OCI-LY7 (cell line): ENCODE measurements at regions not wholly inside any gene's neighbourhood (a gene's known extent, or its start where the extent isn't known, plus 50 kb on each side); places are given as distances from the start of the nearest gene placed in this dataset.
"Not testable (repeated sequence)": the region's sequence is repeated elsewhere in the genome, so short reads cannot be mapped to it uniquely, and the experiment has no call there.

Experiments used
- BruUV-seq: library from RNA; stranded (reverse); fragments of 400-500 nt; replicated peaks from 2 replicates; lab custom pipeline; 2021; lab: Mats Ljungman, UMichigan
- CTCF ChIA-PET: fragments of 300-600 bp; sonication (Branson Sonifier 250); formaldehyde crosslinking; loops from one replicate; lab custom pipeline; 2022; ENCODE audit warnings: antibody characterized with exemption; ENCODE audit not compliant: unreplicated experiment; lab: Charles Lee
- POLR2A ChIA-PET: fragments of 300-600 bp; sonication (Branson Sonifier 250); formaldehyde crosslinking; loops from one replicate; lab custom pipeline; 2022; ENCODE audit warnings: antibody characterized with exemption; lab: Charles Lee
- DNase-seq: peaks from one replicate; pipeline ENCODE4 v3.0.0-alpha.2; 2015; ENCODE audit warnings: low spot score
- H2AFZ ChIP-seq: fragments of 200-600 bp; sonication (generic), shearing (Covaris generic); 2 replicates; pipeline ENCODE4 v1.6.1; 2014; ENCODE audit warnings: mild to moderate bottlenecking, antibody characterized with exemption, low read length, moderate library complexity
- H3K27ac ChIP-seq: fragments of 200-600 bp; sonication (generic); 2 replicates; pipeline ENCODE4 v1.5.1; 2014; ENCODE audit warnings: mixed run types, low read depth, mild to moderate bottlenecking, moderate library complexity, low read length, inconsistent platforms; ENCODE audit not compliant: poor library complexity, severe bottlenecking
- H3K36me3 ChIP-seq: fragments of 200-600 bp; sonication (generic); 2 replicates; pipeline ENCODE4 v1.6.1; 2014; ENCODE audit warnings: mild to moderate bottlenecking, antibody characterized with exemption, low read length, moderate library complexity, mixed read lengths; ENCODE audit not compliant: insufficient read depth
- H3K4me1 ChIP-seq: fragments of 200-600 bp; sonication (generic); 2 replicates; pipeline ENCODE4 v1.5.1; 2014; ENCODE audit warnings: mild to moderate bottlenecking, low read length; ENCODE audit not compliant: insufficient read depth, poor library complexity, severe bottlenecking
- H3K4me2 ChIP-seq: fragments of 200-600 bp; sonication (generic); 2 replicates; pipeline ENCODE4 v1.6.1; 2014; ENCODE audit warnings: mild to moderate bottlenecking, low read length
- H3K4me3 ChIP-seq: fragments of 200-600 bp; sonication (generic); 2 replicates; pipeline ENCODE4 v1.5.1; 2014; ENCODE audit warnings: mild to moderate bottlenecking, low read depth, low read length; ENCODE audit not compliant: poor library complexity, severe bottlenecking
- H3K79me2 ChIP-seq: fragments of 200-600 bp; sonication (generic); 2 replicates; pipeline ENCODE4 v1.6.1; 2016; ENCODE audit warnings: low read depth, mild to moderate bottlenecking, low read length, moderate library complexity, mixed read lengths; ENCODE audit not compliant: insufficient read depth
- H3K9me2 ChIP-seq: fragments of 200-600 bp; sonication (generic); 2 replicates; pipeline ENCODE4 v1.6.1; 2016; ENCODE audit warnings: mild to moderate bottlenecking, low read length, mixed read lengths; ENCODE audit not compliant: insufficient read depth
- H3K9me3 ChIP-seq: fragments of 200-600 bp; sonication (generic); 2 replicates; pipeline ENCODE4 v1.6.1; 2014; ENCODE audit warnings: mild to moderate bottlenecking, mixed run types, low read length, mixed read lengths
- H4K20me1 ChIP-seq: fragments of 200-600 bp; sonication (generic); 2 replicates; pipeline ENCODE4 v1.6.1; 2014; ENCODE audit warnings: mild to moderate bottlenecking, antibody characterized with exemption, low read length, moderate library complexity, mixed read lengths; ENCODE audit not compliant: insufficient read depth
- CTCF ChIP-seq: fragments of 200-600 bp; sonication (generic); conservative IDR thresholded peaks from 2 replicates; pipeline ENCODE4 v1.5.1; 2014; ENCODE audit warnings: mild to moderate bottlenecking, antibody characterized with exemption, low read length, moderate library complexity, mixed read lengths
- EZH2phosphoT487 ChIP-seq: fragments of 200-600 bp; sonication (generic); IDR thresholded peaks from 2 replicates; pipeline ENCODE4 v1.6.1; 2018; ENCODE audit warnings: low read depth, borderline replicate concordance, mild to moderate bottlenecking, mixed run types, antibody characterized with exemption, low read length, moderate library complexity, mixed read lengths
- intact Hi-C: fragments of 100-400 bp; cut with micrococcal nuclease; formaldehyde crosslinking; loops from one replicate; pipeline ENCODE4 v1.10.0; 2022; ENCODE audit not compliant: unreplicated experiment

- no peaks in the 10 kb centered on the region for H3K36me3 ChIP-seq
- POLR2A ChIA-PET, result no interaction called here
- no peaks in the 10 kb centered on the region for H4K20me1 ChIP-seq
- H3K27ac ChIP-seq, result no peak overlapping the region
- no peak for DNase-seq
- CTCF ChIA-PET, result no interaction called here
- BruUV-seq, result no TSS peak
- no peaks in the 10 kb centered on the region for H3K4me1 ChIP-seq
- H3K4me2 ChIP-seq, result no peak overlapping the region
- H3K4me3 ChIP-seq, result no peak overlapping the region
- H2AFZ ChIP-seq, result no peak overlapping the region
- H3K9me2 ChIP-seq, result no peaks in the 10 kb centered on the region
- TF ChIP-seq EZH2phosphoT487 (no peak), CTCF (no peak)
- H3K9me3 ChIP-seq, result no peaks in the 10 kb centered on the region
- no peaks in the 10 kb centered on the region for H3K79me2 ChIP-seq
- intact Hi-C loops, result no loop called here
Measured at GRCh38 chr11:114801773-114802172, 123.4 kb downstream of the NXPE2 start.

- no TSS peak for BruUV-seq
- TF ChIP-seq CTCF (no peak), EZH2phosphoT487 (no peak)
- CTCF ChIA-PET, result no interaction called here
- H3K9me3 ChIP-seq, result no peaks in the 10 kb centered on the region
- intact Hi-C loops, result no loop called here
- H3K4me2 ChIP-seq, result no peak overlapping the region
- no peak overlapping the region for H3K4me3 ChIP-seq
- H3K27ac ChIP-seq, result no peak overlapping the region
- H3K79me2 ChIP-seq, result no peaks in the 10 kb centered on the region
- no peaks in the 10 kb centered on the region for H4K20me1 ChIP-seq
- H3K9me2 ChIP-seq, result no peaks in the 10 kb centered on the region
- no peaks in the 10 kb centered on the region for H3K36me3 ChIP-seq
- DNase-seq, result no peak
- POLR2A ChIA-PET, result no interaction called here
- no peak overlapping the region for H2AFZ ChIP-seq
- H3K4me1 ChIP-seq, result no peaks in the 10 kb centered on the region
Measured at GRCh38 chr11:114802878-114803277, 124.6 kb downstream of the NXPE2 start.

GRCh38 chr11:114805431-114805830, 127.1 kb downstream of the NXPE2 start:
- H3K79me2 ChIP-seq, POLR2A ChIA-PET, CTCF ChIA-PET, H3K27ac ChIP-seq, H3K9me3 ChIP-seq, H4K20me1 ChIP-seq, BruUV-seq, H3K36me3 ChIP-seq, H3K4me2 ChIP-seq, intact Hi-C loops, H3K4me3 ChIP-seq, H2AFZ ChIP-seq, H3K4me1 ChIP-seq, DNase-seq, H3K9me2 ChIP-seq: not testable (repeated sequence)
